ENCODE measurements at regions not wholly inside any gene's neighbourhood (a gene's known extent, or its start where the extent isn't known, plus 50 kb on each side); places are given as distances from the start of the nearest gene placed in this dataset.
"Not testable (repeated sequence)": the region's sequence is repeated elsewhere in the genome, so short reads cannot be mapped to it uniquely, and the experiment has no call there.

DNA sequence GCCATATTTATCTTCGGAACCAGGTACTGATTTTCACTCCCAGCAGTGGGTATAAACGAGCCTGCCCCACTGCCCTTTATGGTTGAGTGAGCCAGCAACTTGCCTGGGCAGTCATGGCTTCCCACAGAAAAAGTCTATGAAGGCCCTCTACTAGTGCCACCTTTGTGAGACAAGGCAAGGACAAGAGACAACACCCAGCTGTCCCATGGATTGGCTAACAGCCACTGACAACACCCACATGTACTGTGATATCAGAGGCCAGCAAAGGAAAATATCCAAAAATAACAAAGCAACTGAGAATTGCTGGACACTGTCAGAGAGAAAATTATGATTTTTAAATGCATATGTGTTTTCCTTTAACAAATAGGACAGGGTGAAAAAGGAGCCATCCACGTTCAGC is 248.4 kb upstream of the TTC29 start:
- Mint-ChIP-seq H3K36me3 (ENCODE audit: low read depth) (no peaks in the 10 kb centered on the region), H3K27ac (no peak overlapping the region), H3K27me3 (no peaks in the 10 kb centered on the region), H3K4me3 (no peak overlapping the region), H3K4me1 (no peaks in the 10 kb centered on the region), H3K9me3 (no peaks in the 10 kb centered on the region)
- no peak for ATAC-seq
- DNase-seq, result no peak

DNA sequence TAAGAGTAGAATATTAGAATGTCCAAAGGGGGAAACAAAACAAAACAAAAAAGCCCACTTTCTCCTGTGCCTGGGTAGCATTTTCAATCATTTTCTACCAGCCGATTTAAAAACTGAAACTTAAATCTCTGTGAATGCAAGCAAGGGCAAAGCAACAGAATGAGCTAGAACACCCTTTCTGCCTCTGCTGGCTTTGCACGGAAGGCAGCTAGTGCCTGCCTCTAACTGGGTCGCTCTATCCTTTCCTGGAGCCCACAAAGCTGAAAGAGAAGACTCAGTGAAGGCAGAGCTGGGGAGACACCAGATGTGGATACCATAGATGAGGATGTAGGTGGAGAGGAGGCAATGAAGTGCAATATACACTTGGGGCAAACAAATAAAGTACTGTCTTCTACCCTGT is 248.9 kb upstream of the TTC29 start:
- ATAC-seq (no peak), DNase-seq (no peak)
- Mint-ChIP-seq H3K36me3 (ENCODE audit: low read depth) (no peaks in the 10 kb centered on the region), H3K9me3 (no peaks in the 10 kb centered on the region), H3K27ac (no peak overlapping the region), H3K27me3 (no peaks in the 10 kb centered on the region), H3K4me3 (no peak overlapping the region), H3K4me1 (no peaks in the 10 kb centered on the region)

DNA sequence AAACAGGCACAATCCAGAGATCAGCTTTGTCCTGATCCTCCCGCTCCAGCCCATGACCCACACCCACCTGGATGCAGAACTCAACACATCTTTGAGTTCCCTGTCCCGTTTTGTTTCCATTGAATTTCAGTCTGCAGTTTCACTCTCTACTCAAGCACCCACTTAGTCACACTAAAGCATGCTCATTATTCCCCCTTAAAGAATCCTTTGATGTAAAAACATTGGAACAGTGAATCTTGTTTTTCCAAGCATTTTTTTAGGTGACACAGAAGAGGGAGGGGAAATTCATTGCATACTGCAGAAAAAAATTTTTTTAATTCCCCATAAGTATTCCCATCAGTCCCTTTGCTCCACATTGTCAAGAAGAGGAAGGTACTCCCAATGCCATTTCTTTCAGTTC is 249.7 kb upstream of the TTC29 start:
- H3K27me3 Mint-ChIP-seq, result no peaks in the 10 kb centered on the region
- DNase-seq, result no peak
- no peak for ATAC-seq
- H3K9me3 Mint-ChIP-seq, result no peaks in the 10 kb centered on the region
- H3K36me3 Mint-ChIP-seq (ENCODE audit: low read depth), result no peaks in the 10 kb centered on the region
- no peaks in the 10 kb centered on the region for H3K4me1 Mint-ChIP-seq
- no peak overlapping the region for H3K27ac Mint-ChIP-seq
- H3K4me3 Mint-ChIP-seq, result no peak overlapping the region

DNA sequence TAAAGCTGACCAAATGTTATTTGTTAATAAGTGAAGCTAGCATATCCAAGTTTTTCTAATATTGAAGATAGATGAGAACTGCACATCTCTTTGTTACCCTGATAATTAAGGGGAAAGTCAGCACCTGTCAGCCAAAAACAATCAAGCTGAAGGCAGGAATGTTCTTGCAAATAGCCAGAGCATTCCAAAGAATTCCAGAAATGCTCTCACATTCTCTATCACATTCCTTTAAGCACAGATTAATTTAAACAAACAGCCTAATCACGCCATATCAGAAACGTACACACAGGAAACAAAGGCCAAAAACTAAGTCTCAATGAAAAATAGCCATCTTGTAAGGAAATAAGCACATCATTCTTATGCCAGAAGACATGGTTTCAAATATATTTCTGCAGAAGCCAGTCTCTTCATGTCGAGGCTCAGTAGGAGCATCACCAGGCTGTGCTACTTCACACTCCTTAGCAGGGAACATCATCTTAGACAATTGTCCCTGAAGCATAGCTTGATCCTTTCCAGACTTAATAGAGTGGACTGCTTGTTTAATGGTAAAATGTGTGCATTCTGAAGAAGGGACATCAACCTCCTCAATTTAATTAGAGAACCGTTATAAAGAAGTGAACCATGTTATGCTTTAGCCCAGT is 252.9 kb upstream of the TTC29 start:
- DNase-seq (no peak), ATAC-seq (no peak)
- no peaks in the 10 kb centered on the region for H3K4me1 Mint-ChIP-seq

DNA sequence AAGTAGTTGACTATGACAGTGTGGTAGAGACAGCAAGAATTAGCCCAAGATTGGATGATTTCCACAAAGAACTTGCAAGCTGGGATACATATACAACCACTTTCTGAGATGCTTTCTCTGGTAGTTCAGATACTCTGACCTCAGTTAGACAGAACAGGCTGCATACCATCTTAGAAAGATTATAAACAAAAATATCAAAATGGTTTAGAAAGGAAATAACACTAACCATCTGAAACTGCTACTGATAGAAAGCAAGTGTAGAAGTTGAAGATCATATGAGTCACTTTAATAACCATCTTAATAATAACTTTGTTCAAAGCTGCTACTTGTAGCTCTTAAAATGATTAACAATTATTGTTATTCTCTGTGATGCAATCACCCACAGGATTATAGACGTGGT is 255.4 kb upstream of the TTC29 start:
- ATAC-seq (no peak), DNase-seq (no peak)
- no peak overlapping the region for H3K4me3 Mint-ChIP-seq
- H3K9me3 Mint-ChIP-seq, result no peaks in the 10 kb centered on the region
- no peak overlapping the region for H3K27ac Mint-ChIP-seq
- peaks cover 1% of the 10 kb centered on the region for H3K27me3 Mint-ChIP-seq
- no peaks in the 10 kb centered on the region for H3K4me1 Mint-ChIP-seq
- H3K36me3 Mint-ChIP-seq (ENCODE audit: low read depth), result no peaks in the 10 kb centered on the region

More for the DNA sequence above, 252.9 kb upstream of the TTC29 start:
- Mint-ChIP-seq H3K9me3 (no peaks in the 10 kb centered on the region), H3K27ac (no peak overlapping the region), H3K4me3 (no peak overlapping the region), H3K36me3 (ENCODE audit: low read depth) (no peaks in the 10 kb centered on the region), H3K27me3 (peaks cover 1% of the 10 kb centered on the region)

DNA sequence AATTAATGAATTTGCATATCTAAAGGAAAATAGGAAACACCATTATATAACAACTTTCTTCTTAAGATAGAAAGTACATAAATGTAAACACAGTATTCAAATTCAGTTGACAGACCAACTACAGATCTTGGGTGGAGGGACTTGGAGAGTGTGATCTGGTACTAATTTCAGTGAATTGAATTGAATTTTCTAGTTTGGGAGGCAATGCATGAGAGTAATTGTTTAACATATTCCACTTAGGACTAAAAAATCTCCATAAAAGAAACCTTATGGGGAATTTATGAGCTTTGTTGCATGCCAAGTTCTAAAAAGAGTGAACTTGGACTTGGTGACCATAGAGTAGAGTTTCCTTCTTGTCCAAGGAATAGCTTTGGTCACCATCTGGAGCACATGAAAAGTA is 261.1 kb upstream of the TTC29 start:
- Mint-ChIP-seq H3K36me3 (ENCODE audit: low read depth) (no peaks in the 10 kb centered on the region), H3K27me3 (no peaks in the 10 kb centered on the region), H3K9me3 (no peaks in the 10 kb centered on the region), H3K27ac (no peak overlapping the region), H3K4me1 (no peaks in the 10 kb centered on the region), H3K4me3 (no peak overlapping the region)
- no peak for ATAC-seq
- DNase-seq, result no peak

DNA sequence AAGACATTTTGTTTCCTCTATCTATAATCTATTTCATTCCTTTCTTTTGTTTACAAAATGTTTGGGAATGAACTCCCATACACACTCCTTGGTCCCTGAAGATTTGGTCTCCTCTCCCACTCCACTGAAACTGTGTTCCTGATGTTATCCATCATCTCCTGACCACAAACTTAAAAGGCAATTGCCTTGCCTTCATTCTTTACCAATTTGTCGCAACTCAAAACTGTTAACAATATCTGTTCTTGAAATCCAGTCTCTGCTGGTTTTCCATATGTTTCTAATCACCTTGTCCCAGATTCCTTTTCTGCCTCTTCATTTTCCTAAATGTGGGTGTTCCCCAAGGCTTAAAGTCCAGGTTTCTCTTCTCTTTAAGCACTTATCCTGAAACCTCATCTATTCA is 262.2 kb upstream of the TTC29 start:
- Mint-ChIP-seq H3K27ac (no peak overlapping the region), H3K27me3 (no peaks in the 10 kb centered on the region), H3K4me1 (no peaks in the 10 kb centered on the region), H3K4me3 (no peak overlapping the region), H3K9me3 (no peaks in the 10 kb centered on the region), H3K36me3 (ENCODE audit: low read depth) (no peaks in the 10 kb centered on the region)
- DNase-seq, result no peak
- ATAC-seq, result no peak

DNA sequence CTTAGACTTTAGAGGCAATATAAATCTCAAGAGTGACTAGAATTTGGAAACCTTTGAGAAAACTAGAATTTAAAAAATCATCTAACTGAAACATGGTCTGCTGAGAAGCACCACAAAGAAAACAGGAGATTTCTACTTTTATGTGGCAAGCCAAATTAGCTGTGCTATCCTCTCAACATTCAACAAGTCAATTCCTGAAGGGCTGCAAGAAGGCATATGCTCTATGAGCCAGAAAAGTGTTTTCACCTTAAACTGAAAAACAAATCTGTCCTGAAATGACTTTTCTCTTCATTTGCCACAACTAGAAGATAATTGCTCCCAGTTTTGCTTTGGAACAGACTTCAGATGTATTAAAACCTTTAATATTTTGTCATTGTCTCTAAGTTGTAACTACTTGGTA is 263.2 kb upstream of the EDNRA start:
- H3K4me1 Mint-ChIP-seq, result no peaks in the 10 kb centered on the region
- ATAC-seq (no peak), DNase-seq (no peak)
- no peak overlapping the region for H3K4me3 Mint-ChIP-seq
- H3K27me3 Mint-ChIP-seq, result no peaks in the 10 kb centered on the region
- no peaks in the 10 kb centered on the region for H3K9me3 Mint-ChIP-seq
- H3K27ac Mint-ChIP-seq, result no peak overlapping the region
- no peaks in the 10 kb centered on the region for H3K36me3 Mint-ChIP-seq (ENCODE audit: low read depth)

DNA sequence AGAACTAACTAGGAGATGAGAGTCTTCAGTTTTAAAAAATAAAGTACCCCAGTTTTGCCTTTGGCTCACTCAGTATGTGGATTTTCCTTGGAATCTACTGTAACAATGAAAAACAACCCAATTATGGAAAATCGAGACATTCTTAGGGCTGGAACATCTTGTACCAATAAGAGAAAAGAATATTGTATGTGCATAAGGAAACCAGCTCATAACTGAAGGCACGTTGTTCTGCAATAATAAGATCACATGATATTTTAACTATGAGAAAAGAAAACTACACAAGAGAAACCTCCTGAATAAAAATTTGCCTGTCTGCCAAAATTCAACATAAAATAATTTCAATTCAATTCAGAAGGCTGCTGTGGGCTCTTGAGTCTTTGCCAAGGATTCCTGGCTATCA is 261.8 kb upstream of the EDNRA start:
- ATAC-seq, result no peak
- no peaks in the 10 kb centered on the region for H3K27me3 Mint-ChIP-seq
- no peaks in the 10 kb centered on the region for H3K9me3 Mint-ChIP-seq
- DNase-seq, result no peak
- H3K4me1 Mint-ChIP-seq, result no peaks in the 10 kb centered on the region
- no peak overlapping the region for H3K27ac Mint-ChIP-seq
- no peak overlapping the region for H3K4me3 Mint-ChIP-seq
- no peaks in the 10 kb centered on the region for H3K36me3 Mint-ChIP-seq (ENCODE audit: low read depth)

DNA sequence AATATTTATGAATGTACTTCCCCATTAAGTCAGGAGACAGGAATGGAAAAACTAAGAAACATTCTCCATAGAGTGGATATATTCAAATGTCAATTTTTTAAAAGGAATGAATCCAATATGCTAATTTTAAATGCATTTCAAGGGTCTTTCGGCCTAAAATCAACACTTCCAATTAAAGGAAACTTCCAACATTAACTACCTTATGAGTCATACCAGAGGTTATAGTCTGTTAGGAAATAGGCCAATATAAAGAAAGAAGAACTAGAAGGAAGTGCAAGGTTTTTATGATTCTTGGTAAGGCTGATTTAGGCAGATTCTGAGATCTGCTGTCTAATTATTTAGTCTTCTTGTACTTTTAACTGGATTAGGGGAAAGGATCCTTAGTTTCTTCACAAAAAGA is 260.1 kb upstream of the EDNRA start:
- Mint-ChIP-seq H3K27ac (no peak overlapping the region), H3K9me3 (no peaks in the 10 kb centered on the region), H3K36me3 (ENCODE audit: low read depth) (no peaks in the 10 kb centered on the region), H3K4me1 (no peaks in the 10 kb centered on the region), H3K4me3 (no peak overlapping the region), H3K27me3 (no peaks in the 10 kb centered on the region)
- no peak for ATAC-seq
- DNase-seq, result no peak

DNA sequence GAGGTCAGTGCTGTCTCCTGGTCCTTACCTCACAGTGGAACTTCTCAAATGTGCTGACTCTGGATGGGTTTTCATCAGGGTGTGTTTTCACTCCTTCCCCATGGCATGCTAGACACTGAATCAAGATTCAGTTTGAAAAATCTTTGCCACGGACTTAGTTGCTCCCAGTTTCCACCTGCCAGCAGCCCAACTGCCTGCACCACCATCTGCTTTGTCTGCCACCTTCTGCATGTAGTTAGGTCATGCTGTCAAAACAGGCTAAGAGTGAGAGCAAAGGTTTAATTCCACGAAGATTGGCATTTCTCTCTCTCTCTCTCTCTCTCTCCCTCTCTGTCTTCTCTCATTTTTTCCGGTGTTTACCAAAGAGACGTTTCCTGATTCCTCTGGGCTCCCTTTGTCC is 258.0 kb upstream of the EDNRA start:
- ATAC-seq (no peak), DNase-seq (no peak)
- Mint-ChIP-seq H3K36me3 (ENCODE audit: low read depth) (no peaks in the 10 kb centered on the region), H3K27me3 (no peaks in the 10 kb centered on the region), H3K9me3 (no peaks in the 10 kb centered on the region), H3K4me1 (no peaks in the 10 kb centered on the region), H3K4me3 (no peak overlapping the region), H3K27ac (no peak overlapping the region)

DNA sequence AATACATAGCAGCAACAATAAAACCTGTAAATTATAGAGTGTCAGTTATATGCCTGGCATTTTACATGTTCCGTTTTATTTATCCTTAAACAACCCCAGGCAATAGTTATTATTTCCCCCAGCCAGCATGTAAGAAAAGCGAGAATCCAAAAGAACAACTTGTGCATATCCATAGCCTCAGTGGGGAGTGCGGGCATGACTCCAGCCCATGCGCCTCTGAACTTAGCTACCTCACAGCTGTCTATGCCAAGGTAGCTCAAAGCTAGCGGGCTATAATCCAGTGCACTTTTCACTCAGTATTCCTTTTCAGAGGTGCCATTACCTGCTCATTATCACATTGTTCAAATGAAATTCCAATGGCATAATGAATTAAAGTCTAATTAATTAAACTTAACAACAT is 257.3 kb upstream of the EDNRA start:
- Mint-ChIP-seq H3K36me3 (ENCODE audit: low read depth) (no peaks in the 10 kb centered on the region), H3K4me3 (no peak overlapping the region), H3K27ac (no peak overlapping the region), H3K27me3 (no peaks in the 10 kb centered on the region), H3K9me3 (no peaks in the 10 kb centered on the region), H3K4me1 (no peaks in the 10 kb centered on the region)
- ATAC-seq, result no peak
- DNase-seq, result no peak

DNA sequence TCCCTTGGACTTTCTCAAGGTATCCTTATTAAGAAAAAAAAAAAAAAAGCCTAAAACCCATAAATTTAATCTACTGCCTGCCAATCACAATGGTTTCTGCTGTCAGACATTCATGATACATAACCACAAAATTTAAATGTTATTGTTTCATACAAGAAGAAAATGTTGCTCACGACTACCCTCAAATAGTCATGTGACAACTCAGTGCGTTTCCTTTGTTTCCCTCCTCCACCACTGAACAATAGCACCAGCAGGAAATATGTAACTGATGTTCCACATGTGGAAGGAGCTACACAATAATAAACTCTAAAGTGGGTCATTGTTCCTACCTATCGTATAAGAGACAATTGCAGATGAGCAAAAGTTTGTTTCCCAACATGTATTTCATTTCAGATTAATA is 244.1 kb upstream of the EDNRA start:
- ATAC-seq (no peak), DNase-seq (no peak)
- Mint-ChIP-seq H3K27ac (no peak overlapping the region), H3K4me3 (no peak overlapping the region), H3K4me1 (no peaks in the 10 kb centered on the region), H3K9me3 (no peaks in the 10 kb centered on the region), H3K36me3 (ENCODE audit: low read depth) (no peaks in the 10 kb centered on the region), H3K27me3 (no peaks in the 10 kb centered on the region)

DNA sequence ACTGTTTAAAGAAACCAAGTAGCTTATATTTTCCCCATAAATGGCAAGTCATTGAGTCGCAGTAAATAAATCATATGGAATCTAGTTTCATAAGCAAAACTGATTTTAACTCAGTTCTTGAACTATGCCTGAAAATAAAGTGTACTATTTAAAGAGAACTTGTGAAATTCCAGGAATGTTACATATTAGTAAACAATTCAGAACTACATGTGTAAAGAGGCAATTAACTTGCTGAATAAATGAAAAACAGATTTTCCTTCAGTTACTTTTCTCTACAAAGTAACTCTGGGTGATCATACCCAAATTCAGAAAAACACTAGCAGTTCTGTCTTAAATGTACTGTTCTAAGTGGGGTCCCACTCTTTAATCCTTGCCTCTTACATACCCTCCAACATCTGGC is 236.1 kb upstream of the EDNRA start:
- Mint-ChIP-seq H3K9me3 (no peaks in the 10 kb centered on the region), H3K4me3 (no peak overlapping the region), H3K4me1 (no peaks in the 10 kb centered on the region), H3K27ac (no peak overlapping the region), H3K36me3 (ENCODE audit: low read depth) (no peaks in the 10 kb centered on the region), H3K27me3 (no peaks in the 10 kb centered on the region)
- DNase-seq (no peak), ATAC-seq (no peak)

DNA sequence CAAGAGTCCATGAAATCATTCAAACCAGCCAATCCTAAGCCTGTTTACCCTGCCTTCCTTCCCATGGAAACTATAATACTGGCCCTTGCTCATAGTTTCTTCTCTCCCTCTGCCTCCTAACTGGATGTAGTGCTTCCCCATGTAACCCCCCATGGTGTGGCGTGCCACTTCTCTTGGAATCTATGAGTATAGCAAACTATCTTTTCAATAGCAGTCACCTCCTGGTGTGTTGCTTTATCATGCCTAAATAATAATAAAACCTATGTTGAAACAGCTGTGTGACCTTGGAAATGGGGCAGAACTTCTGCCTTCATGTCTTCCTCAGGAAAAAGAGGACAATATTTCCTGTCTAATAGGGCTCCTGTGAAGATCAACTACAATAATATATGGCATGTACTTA is 234.8 kb upstream of the EDNRA start:
- Mint-ChIP-seq H3K4me3 (no peak overlapping the region), H3K4me1 (no peaks in the 10 kb centered on the region), H3K27me3 (no peaks in the 10 kb centered on the region), H3K9me3 (no peaks in the 10 kb centered on the region), H3K27ac (no peak overlapping the region), H3K36me3 (ENCODE audit: low read depth) (no peaks in the 10 kb centered on the region)
- DNase-seq, result no peak
- ATAC-seq, result no peak

DNA sequence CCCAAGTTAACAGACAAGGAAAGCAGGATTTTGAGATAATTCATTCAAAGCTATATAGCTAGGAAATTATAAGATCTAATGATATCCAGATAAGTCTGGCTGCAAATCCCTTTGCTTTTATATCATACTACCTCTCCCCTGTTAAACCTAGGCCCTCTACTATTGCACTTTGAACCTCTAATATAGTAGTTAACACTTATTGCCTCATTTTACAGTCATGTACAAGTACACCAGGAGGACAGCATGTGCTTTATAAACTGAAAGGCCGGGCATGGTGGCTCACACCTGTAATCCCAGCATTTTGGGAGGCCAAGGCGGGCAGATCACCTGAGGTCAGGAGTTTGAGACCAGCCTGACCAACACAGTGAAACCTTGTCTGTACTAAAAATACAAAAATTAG is 234.4 kb upstream of the EDNRA start:
- H3K4me3 Mint-ChIP-seq; ATAC-seq; H3K27me3 Mint-ChIP-seq; H3K27ac Mint-ChIP-seq; H3K4me1 Mint-ChIP-seq; DNase-seq; H3K36me3 Mint-ChIP-seq (ENCODE audit: low read depth); H3K9me3 Mint-ChIP-seq: not testable (repeated sequence)
